Adrenal gland (tissue), 5 donors: ENCODE measurements at regions not wholly inside any gene's neighbourhood (a gene's known extent, or its start where the extent isn't known, plus 50 kb on each side); places are given as distances from the start of the nearest gene placed in this dataset.

Experiments
- POLR2A ChIP-seq, 2 donors: fragments of 450-650 bp; IDR thresholded peaks; one replicate each; pipeline ENCODE4 v1.6.1; 2017; ENCODE audit warnings: antibody characterized with exemption in 2 of 2, mild to moderate bottlenecking in 2 of 2, moderate library complexity in 1 of 2
- TF ChIP-seq, protein P1 (sequence below), 6 experiments: fragments of 450-650 bp in 4 of 6; fragments of 200-600 bp in 2 of 6; sonication (generic) in 1 of 6; IDR thresholded peaks; 1 replicate in 5 of 6; 2 replicates in 1 of 6; pipeline versions ENCODE4 v1.5.1 to v1.8.0; 2016 to 2021; ENCODE audit warnings: antibody characterized with exemption in 6 of 6, mild to moderate bottlenecking in 2 of 6, moderate library complexity in 1 of 6
- donor health status: DM: no; HTN: no; CAD: no.

DNA sequence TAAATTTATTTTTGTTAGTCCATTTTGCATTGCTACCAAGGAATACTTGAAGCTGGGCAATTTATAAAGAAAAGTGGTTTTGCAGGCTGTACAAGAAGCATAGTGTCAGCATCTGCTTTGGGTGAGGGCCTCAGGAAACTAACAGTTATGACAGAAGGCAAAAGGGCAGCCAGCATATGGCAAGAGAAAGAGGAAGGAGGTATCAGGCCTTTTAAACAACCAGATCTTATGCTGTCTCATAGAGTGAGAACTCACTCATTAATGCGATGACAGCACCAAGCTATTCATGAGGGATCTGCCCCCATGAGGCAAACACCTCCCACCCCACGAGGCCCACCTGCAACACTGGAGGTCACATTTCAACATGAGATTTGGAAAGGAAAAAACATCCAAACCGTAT lies 898.4 kb downstream of the KCNT2 start:
- TF ChIP-seq, protein P1, sequence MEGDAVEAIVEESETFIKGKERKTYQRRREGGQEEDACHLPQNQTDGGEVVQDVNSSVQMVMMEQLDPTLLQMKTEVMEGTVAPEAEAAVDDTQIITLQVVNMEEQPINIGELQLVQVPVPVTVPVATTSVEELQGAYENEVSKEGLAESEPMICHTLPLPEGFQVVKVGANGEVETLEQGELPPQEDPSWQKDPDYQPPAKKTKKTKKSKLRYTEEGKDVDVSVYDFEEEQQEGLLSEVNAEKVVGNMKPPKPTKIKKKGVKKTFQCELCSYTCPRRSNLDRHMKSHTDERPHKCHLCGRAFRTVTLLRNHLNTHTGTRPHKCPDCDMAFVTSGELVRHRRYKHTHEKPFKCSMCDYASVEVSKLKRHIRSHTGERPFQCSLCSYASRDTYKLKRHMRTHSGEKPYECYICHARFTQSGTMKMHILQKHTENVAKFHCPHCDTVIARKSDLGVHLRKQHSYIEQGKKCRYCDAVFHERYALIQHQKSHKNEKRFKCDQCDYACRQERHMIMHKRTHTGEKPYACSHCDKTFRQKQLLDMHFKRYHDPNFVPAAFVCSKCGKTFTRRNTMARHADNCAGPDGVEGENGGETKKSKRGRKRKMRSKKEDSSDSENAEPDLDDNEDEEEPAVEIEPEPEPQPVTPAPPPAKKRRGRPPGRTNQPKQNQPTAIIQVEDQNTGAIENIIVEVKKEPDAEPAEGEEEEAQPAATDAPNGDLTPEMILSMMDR (IDR thresholded peaks at IDR 0.05) = no peak
- TF ChIP-seq POLR2A (IDR thresholded peaks at IDR 0.05) = no peak
